Fibroblast of pulmonary artery (primary cell): ENCODE measurements at regions not wholly inside any gene's neighbourhood (a gene's known extent, or its start where the extent isn't known, plus 50 kb on each side); places are given as distances from the start of the nearest gene placed in this dataset.
"Not testable (repeated sequence)": the region's sequence is repeated elsewhere in the genome, so short reads cannot be mapped to it uniquely, and the experiment has no call there.

Source experiments
- DNase-seq: peaks from one replicate; pipeline ENCODE4 v3.0.0-alpha.2; 2010; ENCODE audit warnings: low read depth
- H3K4me3 ChIP-seq: replicated peaks from 2 replicates; pipeline ENCODE4 v1.5.1; 2011; ENCODE audit warnings: low read depth, mild to moderate bottlenecking, control low read depth, low read length, moderate library complexity
- TF ChIP-seq, protein P1 (sequence below): IDR thresholded peaks from 2 replicates; pipeline ENCODE4 v1.5.1; 2011; ENCODE audit warnings: mild to moderate bottlenecking, control low read depth, low read length, inconsistent platforms; ENCODE audit errors: missing control alignments

GRCh38 chrX:112945826-112946225 is 105.2 kb upstream of the AMOT start:
- TF ChIP-seq, protein P1, sequence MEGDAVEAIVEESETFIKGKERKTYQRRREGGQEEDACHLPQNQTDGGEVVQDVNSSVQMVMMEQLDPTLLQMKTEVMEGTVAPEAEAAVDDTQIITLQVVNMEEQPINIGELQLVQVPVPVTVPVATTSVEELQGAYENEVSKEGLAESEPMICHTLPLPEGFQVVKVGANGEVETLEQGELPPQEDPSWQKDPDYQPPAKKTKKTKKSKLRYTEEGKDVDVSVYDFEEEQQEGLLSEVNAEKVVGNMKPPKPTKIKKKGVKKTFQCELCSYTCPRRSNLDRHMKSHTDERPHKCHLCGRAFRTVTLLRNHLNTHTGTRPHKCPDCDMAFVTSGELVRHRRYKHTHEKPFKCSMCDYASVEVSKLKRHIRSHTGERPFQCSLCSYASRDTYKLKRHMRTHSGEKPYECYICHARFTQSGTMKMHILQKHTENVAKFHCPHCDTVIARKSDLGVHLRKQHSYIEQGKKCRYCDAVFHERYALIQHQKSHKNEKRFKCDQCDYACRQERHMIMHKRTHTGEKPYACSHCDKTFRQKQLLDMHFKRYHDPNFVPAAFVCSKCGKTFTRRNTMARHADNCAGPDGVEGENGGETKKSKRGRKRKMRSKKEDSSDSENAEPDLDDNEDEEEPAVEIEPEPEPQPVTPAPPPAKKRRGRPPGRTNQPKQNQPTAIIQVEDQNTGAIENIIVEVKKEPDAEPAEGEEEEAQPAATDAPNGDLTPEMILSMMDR: no peak
- DNase-seq: no peak
- no peak overlapping the region for H3K4me3 ChIP-seq

DNA sequence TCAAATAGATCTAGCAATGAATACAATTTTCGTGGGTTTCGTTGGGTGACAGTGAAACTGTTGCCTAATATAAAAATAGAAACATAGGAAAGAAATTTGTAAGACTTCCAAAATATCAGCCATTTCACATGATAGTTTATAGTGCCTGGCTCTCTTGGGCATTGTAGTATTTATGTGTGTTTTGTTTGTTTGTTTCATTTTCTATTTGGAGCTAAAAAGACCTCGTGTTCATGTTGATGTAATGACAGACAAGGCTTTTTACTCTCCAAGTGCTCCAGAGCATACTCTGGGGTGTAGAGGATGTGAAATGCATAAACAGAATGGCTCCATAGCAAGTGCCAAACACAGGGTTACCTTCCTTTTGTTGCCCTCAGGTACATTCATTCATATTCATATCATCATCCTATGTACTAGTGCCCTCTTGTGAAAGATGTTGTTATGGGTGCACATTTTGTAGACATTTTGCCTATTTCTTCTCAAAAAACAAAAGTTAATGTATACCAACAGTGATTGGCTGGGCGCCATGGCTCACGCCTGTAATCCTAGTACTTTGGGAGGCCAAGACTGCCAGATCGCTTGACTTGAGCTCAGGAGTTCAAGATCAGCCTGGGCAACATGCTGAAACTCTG is 100.7 kb upstream of the AMOT start:
- no peak for DNase-seq
- TF ChIP-seq, protein P1: no peak
- H3K4me3 ChIP-seq: no peak overlapping the region

- TF ChIP-seq, protein P1: no peak
- no peak for DNase-seq
- H3K4me3 ChIP-seq: no peak overlapping the region
These were observed 94.4 kb upstream of the AMOT start for GRCh38 chrX:112935029-112935428.

DNA sequence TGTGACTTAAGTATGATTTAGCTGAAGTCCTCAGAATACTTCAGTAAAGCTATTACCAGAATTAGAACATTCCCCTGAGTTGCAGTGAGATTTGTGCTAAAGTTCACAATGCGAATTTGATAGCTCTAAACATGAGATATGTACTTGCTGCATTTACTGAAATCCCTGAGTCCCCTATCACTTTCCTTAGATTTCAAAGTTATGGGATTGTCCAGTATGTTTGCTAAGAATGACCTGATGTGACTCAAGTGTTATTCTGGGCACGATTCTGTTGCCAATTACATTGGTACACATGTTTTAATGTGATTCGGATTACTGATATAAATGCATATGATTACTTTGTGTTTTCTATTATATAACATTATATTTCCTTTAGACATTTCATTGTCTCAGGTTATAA is 91.3 kb upstream of the AMOT start:
- no peak overlapping the region for H3K4me3 ChIP-seq
- DNase-seq: no peak
- TF ChIP-seq, protein P1: no peak

- TF ChIP-seq, protein P1: no peak
- no peak for DNase-seq
- H3K4me3 ChIP-seq: no peak overlapping the region
These were observed 90.8 kb upstream of the AMOT start for GRCh38 chrX:112931478-112931877.

- DNase-seq, H3K4me3 ChIP-seq: not testable (repeated sequence)
These were observed 82.8 kb upstream of the AMOT start for GRCh38 chrX:112923381-112923780.

DNA sequence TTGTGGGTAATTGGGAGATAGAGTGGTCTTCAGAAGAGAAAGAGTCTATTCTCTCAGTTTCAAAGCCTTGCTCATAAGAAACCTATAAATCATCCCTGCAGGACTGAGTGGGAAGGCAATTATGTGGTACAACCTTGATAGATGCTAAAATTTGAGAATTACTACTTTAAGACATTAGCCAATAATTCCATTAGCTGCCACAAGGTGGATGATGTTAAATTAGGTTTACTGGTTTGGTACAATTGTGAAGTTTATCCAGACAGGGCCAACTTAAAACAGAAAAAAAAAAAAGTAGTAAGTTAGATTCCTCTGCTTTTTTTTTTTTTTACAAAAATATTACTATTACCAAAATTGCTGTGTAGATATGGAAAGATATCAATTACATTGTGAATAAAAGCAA is 73.2 kb upstream of the AMOT start:
- no peak overlapping the region for H3K4me3 ChIP-seq
- DNase-seq: no peak
- TF ChIP-seq, protein P1: no peak
